NCI-H460 (cell line): ENCODE measurements at regions not wholly inside any gene's neighbourhood (a gene's known extent, or its start where the extent isn't known, plus 50 kb on each side); places are given as distances from the start of the nearest gene placed in this dataset.

Experiments
- DNase-seq: peaks from one replicate; pipeline ENCODE4 v3.0.0-alpha.2; 2016; ENCODE audit warnings: low read depth; ENCODE audit errors: extremely low read depth

DNA sequence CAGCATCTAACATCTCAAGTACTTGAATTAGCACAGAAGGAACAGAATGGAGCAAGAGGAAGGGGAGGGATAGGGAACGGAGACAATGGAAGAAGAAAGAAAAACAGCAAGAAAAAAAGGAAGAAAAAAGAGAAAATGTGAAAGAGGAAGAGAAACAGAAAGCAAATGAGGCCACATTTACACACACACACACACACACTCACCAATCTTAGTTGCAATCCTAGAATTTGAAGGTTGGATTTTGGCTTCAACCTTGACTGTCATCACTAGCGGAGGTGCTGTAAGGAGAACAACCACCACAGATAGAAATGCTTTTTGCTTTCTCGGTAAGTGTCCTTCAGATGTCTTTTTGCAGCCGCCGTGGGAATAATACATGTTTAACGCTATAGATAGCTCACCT, 327.1 kb upstream of the NWD2 start:
- no peak for DNase-seq

DNA sequence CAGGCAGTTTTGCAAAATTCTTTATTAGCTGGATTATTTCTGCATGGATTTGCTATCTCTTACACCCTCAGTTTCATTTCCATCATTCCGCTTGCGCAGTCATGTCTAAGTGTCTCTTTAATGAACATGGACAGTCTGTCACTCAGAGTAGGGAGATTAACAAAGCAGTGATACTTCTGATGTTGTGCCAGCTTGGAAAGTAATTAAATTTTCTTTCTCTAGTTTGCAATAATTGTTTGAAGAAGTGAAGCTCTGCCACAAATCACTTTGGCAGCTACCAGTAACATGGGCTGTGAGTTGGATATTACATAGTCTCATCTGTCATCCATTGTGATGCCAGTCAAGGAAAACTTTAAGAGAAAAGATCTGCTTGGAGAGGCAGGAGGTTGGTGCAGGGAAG, 324.8 kb upstream of the NWD2 start:
- DNase-seq = no peak

DNA sequence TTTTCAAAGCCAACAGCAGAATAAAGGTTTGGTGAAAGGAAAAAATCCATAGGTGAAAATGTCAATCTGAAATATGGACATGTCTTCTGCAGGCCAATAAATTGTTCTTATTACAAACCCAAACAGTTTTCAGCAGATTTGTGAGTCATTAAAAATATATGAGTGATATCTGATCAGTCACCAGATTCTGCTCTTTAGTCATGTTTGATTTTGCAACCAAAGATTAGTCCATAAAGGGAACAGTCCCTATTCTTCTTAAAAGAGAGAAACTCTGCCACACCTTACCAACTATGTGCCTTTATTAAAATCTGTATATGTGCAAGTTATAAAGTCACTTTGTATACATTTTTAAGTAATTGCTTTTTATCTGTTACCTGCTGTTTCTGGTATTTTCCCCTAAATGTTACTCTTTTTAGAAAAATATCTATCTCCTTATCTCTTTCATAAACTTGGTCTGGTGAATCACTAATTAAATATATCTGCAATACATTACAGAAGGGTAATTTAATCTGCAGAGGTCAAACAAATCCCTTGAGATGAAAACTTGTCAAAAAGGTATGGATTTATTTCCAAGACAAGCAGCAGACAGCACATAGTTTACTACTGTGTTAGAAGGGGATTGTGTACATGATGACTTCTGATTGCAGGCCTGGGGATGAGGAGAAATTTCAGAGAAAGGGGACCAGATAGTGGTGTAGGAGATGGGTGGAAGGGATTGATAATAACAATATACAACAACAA, 322.9 kb upstream of the NWD2 start:
- no peak for DNase-seq

DNA sequence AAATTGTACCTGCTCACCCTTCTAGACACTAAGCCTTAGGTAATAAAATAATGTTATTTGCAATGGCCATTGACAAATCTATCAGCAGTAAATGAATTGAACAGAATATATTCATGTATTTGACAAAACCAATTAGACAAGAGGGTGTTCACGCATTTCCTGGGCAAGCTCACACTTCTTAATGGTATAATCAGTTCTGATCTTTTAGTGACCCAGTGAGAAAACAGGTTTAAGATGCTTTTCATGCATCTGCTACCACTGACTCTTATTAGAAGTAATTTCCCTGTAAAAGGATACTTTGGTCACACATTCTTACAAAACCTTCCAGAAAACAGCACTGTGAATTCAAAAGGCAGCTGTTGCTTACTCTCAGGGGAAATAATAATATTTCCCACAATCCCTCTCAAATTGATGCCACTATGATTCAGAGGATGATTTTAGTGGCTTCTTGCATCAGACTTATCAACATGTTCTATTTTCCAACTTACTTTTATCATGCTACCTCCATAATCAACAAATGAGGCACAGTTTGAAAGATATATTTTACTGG, 313.9 kb upstream of the NWD2 start:
- no peak for DNase-seq

DNA sequence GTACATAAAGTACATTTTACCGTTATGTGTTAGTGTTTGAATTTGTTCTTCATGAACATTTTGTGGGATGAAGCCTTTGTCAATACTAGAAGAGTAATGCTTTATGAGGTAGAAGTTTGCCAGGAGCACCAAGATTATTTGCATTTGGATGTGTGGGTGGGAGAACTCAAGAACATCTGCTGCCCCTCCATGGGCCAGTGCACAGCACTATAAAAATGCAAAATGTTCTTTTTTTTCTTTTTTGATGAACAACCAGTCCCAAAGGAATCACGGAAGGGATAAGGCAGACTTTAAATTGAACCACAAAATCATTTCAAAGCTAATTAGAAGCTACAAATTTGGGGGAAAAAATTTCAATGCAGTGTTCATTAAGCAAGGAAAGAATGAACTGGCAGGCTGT, 300.3 kb upstream of the NWD2 start:
- DNase-seq = no peak

DNA sequence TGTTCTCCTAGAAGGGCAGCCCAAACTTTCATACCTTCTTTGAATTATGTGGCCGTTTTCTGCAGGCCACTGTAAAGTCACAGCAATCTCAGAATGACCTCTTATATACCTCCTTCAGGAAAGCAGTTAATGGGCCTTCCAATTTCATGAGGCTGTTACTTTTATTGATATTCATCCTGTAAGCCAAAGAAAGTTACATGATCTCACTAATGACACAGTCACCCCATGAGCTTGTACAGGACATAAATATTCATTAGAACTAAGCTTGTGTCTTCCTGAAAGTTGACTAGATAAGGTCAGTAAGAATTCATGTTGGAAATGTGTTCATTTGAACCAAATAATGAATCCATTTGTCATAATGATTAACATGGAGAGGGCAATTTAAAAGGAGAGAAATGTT, 283.1 kb upstream of the NWD2 start:
- DNase-seq = no peak

DNA sequence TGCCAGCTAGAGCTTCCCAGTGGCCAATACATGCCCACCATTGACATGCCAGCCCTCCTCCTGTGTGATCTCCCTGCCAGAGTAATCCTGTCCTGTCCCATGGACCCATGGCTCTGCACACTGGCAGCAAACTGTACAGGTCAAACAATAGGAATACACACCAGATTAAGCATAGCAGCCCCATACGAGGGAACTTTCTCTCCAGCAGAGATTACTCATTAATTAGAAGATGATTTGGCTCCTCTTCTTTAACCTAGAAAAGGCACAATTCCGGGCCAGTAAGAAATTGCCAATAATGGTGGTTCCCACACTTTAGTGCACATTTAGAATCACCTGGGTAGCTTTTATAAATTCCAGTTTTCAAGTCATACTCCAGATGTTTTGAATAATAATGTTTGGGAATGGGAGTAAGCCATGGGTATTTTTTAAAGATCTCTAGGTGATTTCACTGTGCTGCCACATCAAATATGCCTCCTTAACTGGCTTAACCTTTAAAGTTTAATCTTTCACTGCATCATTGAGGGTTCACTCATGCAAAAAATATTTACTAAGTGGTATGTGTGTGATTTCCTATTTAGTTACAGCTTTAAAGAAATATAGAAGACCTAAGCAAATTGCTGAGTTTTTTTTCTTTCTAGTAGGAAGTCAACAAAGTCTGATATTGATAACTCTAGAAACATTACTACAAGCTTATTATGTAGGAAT, 277.6 kb upstream of the NWD2 start:
- no peak for DNase-seq

DNA sequence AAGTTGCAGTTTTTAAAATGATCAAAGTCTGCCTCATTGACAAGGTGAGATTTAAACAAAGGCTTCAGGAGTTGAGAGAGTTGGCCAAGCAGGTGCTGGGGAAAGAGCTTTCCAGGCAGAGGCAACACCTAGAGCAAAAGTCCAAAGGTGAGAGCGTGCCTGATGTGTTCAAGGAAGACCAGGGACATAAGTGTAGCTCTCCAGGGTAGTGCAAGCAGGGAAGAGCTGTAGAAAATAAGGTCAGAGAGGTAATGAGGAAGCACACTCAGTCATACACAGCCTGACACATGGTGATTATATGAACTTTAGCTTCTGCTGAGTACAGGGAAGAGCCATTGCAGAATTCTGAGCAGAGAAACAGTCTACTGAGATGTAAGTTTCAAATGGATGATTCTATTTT, 265.0 kb upstream of the NWD2 start:
- no peak for DNase-seq

DNA sequence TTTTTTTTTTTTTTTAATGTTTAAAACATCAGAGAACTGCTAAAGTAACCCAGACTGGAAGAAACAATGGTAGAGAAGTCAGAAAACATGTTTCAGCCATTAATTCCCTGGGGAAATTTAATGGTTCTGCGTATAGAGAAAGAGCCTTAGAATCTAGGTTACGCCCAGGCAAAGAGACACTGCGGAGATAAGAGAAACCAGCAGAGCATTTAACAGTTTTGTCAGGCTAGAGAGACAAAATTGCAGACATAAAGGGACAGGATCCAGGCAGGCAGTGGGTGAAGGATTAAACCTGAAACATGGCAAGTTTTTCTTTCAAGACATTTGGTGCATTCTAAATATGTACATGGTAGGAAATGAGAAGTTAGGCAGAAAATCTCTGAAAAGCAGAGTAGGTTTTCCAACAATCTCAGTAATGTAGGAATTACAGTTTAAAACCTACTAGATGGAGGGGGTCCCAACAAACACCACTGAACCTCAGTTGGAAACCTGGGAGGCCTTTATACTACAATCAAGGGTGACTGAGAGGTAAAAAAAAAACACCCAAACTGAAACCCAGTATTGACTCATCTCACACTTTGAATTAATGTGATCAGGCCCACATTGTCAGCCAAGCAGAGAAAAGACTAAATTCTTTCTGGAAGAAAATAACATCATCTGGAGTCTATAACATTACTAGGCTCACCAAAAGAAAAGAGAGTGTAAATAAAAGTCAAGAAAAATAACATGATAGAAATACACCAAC, 254.2 kb upstream of the NWD2 start:
- DNase-seq = no peak

DNA sequence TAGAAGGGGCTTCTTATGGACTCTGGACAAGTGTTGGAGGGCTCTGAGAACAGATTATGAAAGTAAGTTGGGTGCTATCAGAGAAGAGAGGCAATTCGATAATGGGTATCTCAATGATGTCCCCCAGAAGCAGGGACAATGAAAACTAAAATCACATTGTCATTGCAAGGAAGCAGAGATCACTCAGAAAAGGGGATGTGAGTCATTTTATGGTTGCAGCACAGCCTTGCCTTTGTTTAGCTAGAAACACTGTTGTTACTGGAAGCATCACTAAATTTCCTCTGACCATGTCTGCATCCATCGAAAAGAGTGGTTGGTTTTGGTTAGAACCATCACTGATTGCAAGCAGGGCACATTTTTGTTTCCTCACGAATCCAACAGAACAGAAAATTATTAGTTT, 246.8 kb upstream of the NWD2 start:
- DNase-seq = no peak

DNA sequence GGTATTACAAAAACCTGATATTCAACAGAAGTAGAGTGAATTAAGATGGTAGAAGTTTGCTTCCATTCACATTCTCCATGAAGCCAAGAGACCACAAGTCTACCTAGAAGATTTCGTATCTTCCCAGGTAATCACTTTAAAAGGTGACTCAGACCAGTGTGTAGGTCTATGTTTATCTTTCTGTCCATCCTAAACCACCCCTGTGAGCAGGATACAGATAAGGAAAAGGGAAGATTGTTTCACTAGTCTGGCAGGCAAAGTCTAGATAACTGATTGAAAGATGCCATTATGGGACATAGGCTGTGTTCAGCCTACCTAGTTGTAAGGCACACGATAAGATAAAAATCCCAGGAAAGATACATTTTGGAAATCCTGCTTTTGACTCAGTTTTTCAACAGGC, 244.3 kb upstream of the NWD2 start:
- no peak for DNase-seq

DNA sequence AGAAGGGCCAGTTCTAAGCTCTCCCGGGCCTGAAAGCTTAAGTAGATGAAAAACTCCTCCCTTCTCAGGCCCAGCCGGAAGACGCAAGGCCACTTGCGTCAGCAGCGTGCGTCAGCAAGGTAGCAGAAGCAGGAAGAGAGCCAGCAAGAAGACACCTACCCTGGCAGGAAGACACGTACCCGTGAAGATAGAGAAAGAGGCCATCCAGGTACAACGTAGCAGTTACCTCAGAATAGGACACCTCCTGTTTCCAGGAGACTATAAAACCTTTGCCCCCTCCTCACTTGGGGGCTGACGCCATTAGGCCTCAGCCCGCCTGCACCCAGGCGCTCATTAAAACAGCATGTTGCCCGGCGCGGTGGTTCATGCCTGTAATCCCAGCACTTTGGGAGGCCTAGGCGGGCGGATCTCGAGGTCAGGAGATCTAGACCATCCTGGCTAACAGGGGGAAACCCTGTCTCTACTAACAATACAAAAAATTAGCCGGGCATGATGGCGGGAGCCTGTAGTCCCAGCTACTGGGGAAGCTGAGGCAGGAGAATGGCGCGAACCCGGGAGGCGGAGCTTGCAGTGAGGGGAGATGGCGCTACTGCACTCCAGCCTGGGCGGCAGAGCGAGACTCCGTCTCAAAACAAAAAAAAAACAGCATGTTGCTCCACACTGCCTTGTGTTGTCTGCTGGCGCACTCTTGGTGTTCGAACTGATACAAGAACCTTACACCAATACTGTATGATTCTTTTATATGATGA, 242.7 kb upstream of the NWD2 start:
- DNase-seq = no peak

DNA sequence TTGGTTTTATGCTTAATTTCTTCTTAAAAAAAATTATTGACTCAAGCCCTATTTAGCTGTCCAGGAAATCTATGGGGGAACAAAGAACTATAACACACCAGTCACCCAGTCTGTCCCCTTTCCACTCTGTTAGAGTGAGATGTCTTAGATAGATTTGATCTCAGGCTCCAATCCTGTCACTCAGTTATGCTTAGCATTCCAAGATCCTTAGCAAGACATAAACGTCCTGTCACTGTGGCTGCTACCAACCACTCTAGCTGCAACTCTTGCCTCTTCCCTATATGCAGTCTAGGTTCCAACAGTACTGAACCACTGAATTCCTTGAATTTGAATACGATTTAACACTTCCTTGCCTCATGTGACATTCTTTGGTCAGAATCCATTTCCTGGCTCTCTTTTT, 241.9 kb upstream of the NWD2 start:
- DNase-seq = no peak

DNA sequence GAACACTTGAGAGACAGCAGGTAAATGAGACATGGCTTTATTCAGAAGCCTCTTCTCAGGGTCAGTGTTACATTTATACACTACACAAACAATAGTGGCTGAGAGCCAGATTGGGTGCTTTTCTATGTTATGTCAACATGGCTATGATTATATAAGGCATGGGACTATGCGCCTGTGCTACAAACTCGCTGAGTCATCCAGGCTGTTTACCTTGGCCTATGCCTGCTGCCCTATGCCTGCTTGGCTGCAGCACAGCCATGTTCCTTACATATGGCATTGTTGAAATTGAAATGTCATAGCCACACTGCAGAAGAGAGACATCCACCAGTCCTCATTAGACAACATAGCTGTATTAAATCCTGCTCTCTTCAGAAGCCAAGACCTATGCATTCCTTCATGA, 236.3 kb upstream of the NWD2 start:
- peak; percentile 67 for DNase-seq

DNA sequence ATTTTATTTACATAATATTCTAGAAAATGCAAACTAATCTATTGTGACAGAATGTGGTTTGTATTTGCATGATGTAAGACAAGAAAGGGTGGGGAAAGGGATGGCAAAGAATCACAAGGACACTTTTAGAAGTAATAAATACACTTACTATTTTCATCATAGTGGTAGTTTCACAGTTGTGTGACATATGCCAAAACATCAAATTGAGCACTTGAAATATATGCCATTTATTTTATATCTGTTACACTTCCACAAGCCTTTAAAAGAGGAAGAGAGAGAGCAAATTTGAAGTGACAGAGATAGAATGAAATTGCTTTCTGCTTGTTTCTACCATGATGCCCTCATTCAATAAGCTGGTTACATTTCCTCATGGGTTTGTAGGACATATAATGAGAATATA, 230.0 kb upstream of the NWD2 start:
- DNase-seq = no peak

DNA sequence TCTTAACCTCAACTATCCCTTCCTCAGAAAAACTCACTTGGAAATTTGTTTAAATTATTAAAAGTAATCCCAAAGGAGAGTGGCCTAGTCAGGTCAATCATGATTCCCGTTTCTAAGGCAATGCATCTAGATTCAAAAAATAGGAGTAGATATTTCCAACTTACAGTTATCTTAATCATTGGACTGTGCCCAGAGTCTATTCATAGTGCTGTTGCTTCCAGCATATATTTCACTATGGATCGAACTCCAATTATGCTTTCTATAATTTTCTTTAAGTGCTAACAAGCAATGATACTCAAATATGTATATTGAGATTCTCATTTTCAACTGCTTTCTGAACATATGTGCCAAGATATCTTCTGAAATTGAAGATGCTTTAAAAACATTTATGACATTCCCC, 229.2 kb upstream of the NWD2 start:
- DNase-seq = no peak

DNA sequence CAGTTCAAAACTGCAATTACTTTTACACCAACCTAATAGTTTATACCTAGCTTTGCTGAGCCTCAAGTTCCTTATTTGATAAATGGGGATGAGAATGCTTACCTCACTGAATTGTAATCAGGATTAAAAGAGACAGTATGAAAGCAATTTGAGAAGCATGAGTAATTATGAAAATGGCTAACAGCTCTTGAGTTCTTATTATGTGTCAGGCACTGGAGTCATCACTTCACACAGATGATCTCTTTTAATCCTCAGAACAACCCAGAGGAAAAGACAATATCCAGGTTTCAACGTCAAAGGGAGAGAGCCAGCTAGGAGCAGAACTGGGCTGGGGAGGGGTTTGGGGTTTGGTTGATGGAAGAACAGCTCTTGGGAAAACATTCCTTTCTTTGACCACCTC, 221.0 kb upstream of the NWD2 start:
- no peak for DNase-seq

DNA sequence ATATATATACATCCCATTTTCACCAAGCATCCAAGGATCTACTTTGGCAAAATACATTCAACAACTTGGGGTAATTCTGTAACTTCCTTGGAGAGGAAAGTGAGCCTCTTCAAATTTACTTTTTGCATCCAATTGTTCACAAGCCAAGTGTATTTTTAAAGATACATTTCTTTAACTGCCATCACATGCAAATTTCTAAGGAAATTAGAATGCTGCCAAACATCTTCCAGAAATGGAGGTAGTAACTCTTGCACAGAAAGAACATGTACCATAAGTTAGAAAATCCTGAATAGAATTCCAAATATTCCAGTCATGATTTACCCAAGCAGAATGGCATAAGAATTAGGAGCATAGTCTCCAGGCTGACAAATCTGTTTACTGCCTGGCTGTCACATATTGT, 220.5 kb upstream of the NWD2 start:
- DNase-seq = no peak

DNA sequence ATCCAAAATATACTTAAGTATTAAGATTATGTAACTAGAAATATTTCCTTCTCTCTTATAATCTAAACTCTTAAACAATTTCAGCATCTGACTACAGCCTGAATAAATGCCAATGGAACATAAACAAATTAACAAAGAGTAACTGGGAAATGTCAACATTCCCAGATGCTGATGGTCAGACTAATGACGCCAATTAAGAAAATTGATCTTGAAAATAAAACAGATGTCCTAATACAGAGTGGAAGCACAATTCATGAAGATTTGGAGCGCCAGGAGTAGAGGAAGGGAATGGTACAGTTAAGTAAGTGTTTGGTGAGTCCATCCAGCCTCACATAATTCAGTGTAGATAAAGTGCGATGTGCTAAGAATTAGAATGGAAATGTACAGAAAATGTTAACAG, 203.7 kb upstream of the NWD2 start:
- no peak for DNase-seq

DNA sequence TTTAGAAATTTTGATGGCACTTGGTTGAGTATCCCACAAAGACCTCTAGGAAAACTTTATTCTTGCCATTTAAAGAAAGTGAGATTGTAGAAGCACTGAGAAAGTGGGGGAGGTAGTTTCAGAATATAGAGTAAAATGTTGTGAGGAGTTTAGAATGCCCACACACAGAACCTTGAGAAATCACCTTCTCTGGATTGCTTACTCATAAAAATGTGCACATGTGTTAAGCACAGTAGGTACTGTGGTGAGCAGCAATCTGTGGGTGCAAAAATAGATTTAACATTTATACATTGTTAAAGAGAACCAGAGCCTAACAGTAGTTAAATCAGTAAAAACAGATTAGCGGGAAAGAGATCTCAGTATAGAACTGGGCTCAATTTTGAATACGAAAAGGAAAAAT, 201.2 kb upstream of the NWD2 start:
- no peak for DNase-seq

DNA sequence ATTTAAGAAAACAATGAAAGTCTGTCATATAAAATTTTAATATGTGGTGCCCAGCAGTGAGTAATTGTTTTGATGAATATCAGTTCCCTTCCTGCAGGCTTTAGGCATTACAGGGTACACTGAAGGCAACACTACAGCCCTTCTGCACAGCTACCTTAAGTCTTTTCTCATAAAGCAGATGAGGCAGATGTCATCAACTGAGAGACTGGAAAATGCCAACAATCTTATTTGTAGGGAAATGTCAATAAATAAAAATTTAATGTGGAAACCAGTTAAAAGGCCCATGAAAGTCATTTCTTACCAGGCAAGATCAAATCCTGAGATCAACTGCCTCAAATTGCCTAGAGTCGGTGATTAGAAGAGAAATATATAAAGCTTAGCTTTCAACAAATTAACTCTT, 193.4 kb upstream of the NWD2 start:
- no peak for DNase-seq
